VCaP (cell line): ENCODE measurements at regions not wholly inside any gene's neighbourhood (a gene's known extent, or its start where the extent isn't known, plus 50 kb on each side); places are given as distances from the start of the nearest gene placed in this dataset.

Source experiments
- H3K27ac ChIP-seq: fragments of 450-650 bp; 2 replicates; pipeline ENCODE4 v1.5.1; 2017
- CTCF ChIP-seq: fragments of 450-650 bp; conservative IDR thresholded peaks from 2 replicates; pipeline ENCODE4 v1.5.1; 2017; ENCODE audit warnings: mild to moderate bottlenecking, moderate library complexity

- no peak for TF ChIP-seq CTCF
Observed at GRCh38 chr2:234313558-234313957, 183.3 kb downstream of the ARL4C start.

GRCh38 chr2:234310166-234310565 lies 186.7 kb downstream of the ARL4C start:
- H3K27ac ChIP-seq: no peak overlapping the region
- TF ChIP-seq CTCF: no peak

More at GRCh38 chr2:234313558-234313957, 183.3 kb downstream of the ARL4C start:
- H3K27ac ChIP-seq: no peak overlapping the region

- no peak overlapping the region for H3K27ac ChIP-seq
- TF ChIP-seq CTCF: no peak
Observed at GRCh38 chr2:234309431-234309830, 187.4 kb downstream of the ARL4C start.

GRCh38 chr2:234308813-234309195 lies 188.1 kb downstream of the ARL4C start:
- no peak overlapping the region for H3K27ac ChIP-seq
- no peak for TF ChIP-seq CTCF

GRCh38 chr2:234308073-234308812 lies 188.6 kb downstream of the ARL4C start:
- no peak for TF ChIP-seq CTCF
- no peak overlapping the region for H3K27ac ChIP-seq

- no peak for TF ChIP-seq CTCF
- H3K27ac ChIP-seq: no peak overlapping the region
Observed at GRCh38 chr2:234307322-234307961, 189.4 kb downstream of the ARL4C start.

- H3K27ac ChIP-seq: no peak overlapping the region
- no peak for TF ChIP-seq CTCF
Observed at GRCh38 chr2:234306426-234307173, 190.3 kb downstream of the ARL4C start.
